GM13976 (cell line): ENCODE measurements at regions not wholly inside any gene's neighbourhood (a gene's known extent, or its start where the extent isn't known, plus 50 kb on each side); places are given as distances from the start of the nearest gene placed in this dataset.

ENCODE experiments used
- DNase-seq: peaks from one replicate; pipeline ENCODE4 v3.0.0; 2012; ENCODE audit warnings: low spot score
- CTCF ChIP-seq: IDR thresholded peaks from 2 replicates; pipeline ENCODE4 v1.5.1; 2012; ENCODE audit warnings: borderline replicate concordance, mild to moderate bottlenecking; ENCODE audit not compliant: insufficient read depth; ENCODE audit errors: extremely low read depth, missing control alignments, control extremely low read depth
- in situ Hi-C: fragments of 300-500 bp; cut with MboI; formaldehyde crosslinking; loops from one replicate; pipeline ENCODE4 v1.12.0; 2022; ENCODE audit warnings: low sequenced_read_pairs, mixed read lengths, inconsistent platforms; ENCODE audit not compliant: unreplicated experiment

GRCh38 chr2:107622741-107623310, 203.9 kb upstream of the RGPD4 start:
- no peak for DNase-seq
- no peak for TF ChIP-seq CTCF
- in situ Hi-C loops, result no loop called here

- DNase-seq, result no peak
- no peak for TF ChIP-seq CTCF
- in situ Hi-C loops, result no loop called here
These were observed 200.7 kb upstream of the RGPD4 start for GRCh38 chr2:107625982-107626381.

- no peak for DNase-seq
- no peak for TF ChIP-seq CTCF
- in situ Hi-C loops, result no loop called here
These were observed 199.5 kb upstream of the RGPD4 start for GRCh38 chr2:107627164-107627563.

GRCh38 chr2:107627926-107628325, 198.8 kb upstream of the RGPD4 start:
- TF ChIP-seq CTCF, result no peak
- in situ Hi-C loops, result no loop called here
- no peak for DNase-seq

GRCh38 chr2:107633580-107634147, 193.0 kb upstream of the RGPD4 start:
- in situ Hi-C loops, result no loop called here
- no peak for DNase-seq
- TF ChIP-seq CTCF, result no peak

- in situ Hi-C loops, result no loop called here
These were observed 192.5 kb upstream of the RGPD4 start for GRCh38 chr2:107634172-107634571.

More at GRCh38 chr2:107634172-107634571, 192.5 kb upstream of the RGPD4 start:
- TF ChIP-seq CTCF, result no peak
- no peak for DNase-seq
